IPS-20b (cell line): ENCODE measurements at regions not wholly inside any gene's neighbourhood (a gene's known extent, or its start where the extent isn't known, plus 50 kb on each side); places are given as distances from the start of the nearest gene placed in this dataset.

Experiments used
- H3K27ac ChIP-seq: one replicate; pipeline ENCODE4 v1.5.1; 2013; ENCODE audit warnings: low read length
- H3K27me3 ChIP-seq: 2 replicates; pipeline ENCODE4 v1.6.1; 2013; ENCODE audit warnings: mild to moderate bottlenecking, low read length, inconsistent platforms; ENCODE audit not compliant: insufficient read depth
- H3K36me3 ChIP-seq: 2 replicates; pipeline ENCODE4 v1.6.1; 2013; ENCODE audit warnings: low read depth, mild to moderate bottlenecking, inconsistent platforms, low read length, moderate library complexity; ENCODE audit not compliant: insufficient read depth
- H3K4me1 ChIP-seq: 2 replicates; pipeline ENCODE4 v1.6.1; 2013; ENCODE audit warnings: mild to moderate bottlenecking, control low read depth, inconsistent platforms, low read length, moderate library complexity; ENCODE audit not compliant: insufficient read depth
- H3K4me3 ChIP-seq: 2 replicates; pipeline ENCODE4 v1.5.1; 2013; ENCODE audit warnings: mild to moderate bottlenecking, low read length, inconsistent platforms
- H3K9ac ChIP-seq: 2 replicates; pipeline ENCODE4 v1.6.1; 2013; ENCODE audit warnings: low read depth, mild to moderate bottlenecking, inconsistent platforms, low read length, moderate library complexity
- H3K9me3 ChIP-seq: 2 replicates; pipeline ENCODE4 v1.6.1; 2013; ENCODE audit warnings: mild to moderate bottlenecking, low read depth, low read length, inconsistent platforms; ENCODE audit not compliant: insufficient read depth

- Histone ChIP-seq H3K4me1 (no peaks in the 10 kb centered on the region), H3K36me3 (no peaks in the 10 kb centered on the region), H3K27ac (no peak overlapping the region), H3K4me3 (no peak overlapping the region), H3K27me3 (no peaks in the 10 kb centered on the region), H3K9ac (no peak overlapping the region), H3K9me3 (no peaks in the 10 kb centered on the region)
Observed at GRCh38 chr14:54309615-54310014, 87.2 kb upstream of the CDKN3 start.

GRCh38 chr14:54310151-54310850 lies 86.5 kb upstream of the CDKN3 start:
- Histone ChIP-seq H3K9ac (no peak overlapping the region), H3K36me3 (no peaks in the 10 kb centered on the region), H3K27me3 (no peaks in the 10 kb centered on the region), H3K27ac (no peak overlapping the region), H3K4me1 (no peaks in the 10 kb centered on the region), H3K9me3 (no peaks in the 10 kb centered on the region), H3K4me3 (no peak overlapping the region)

GRCh38 chr14:54310851-54311228 lies 86.0 kb upstream of the CDKN3 start:
- Histone ChIP-seq H3K9me3 (no peaks in the 10 kb centered on the region), H3K4me1 (no peaks in the 10 kb centered on the region), H3K36me3 (no peaks in the 10 kb centered on the region), H3K4me3 (no peak overlapping the region), H3K27ac (no peak overlapping the region), H3K9ac (no peak overlapping the region), H3K27me3 (no peaks in the 10 kb centered on the region)

- Histone ChIP-seq H3K4me3 (no peak overlapping the region), H3K4me1 (no peaks in the 10 kb centered on the region), H3K36me3 (no peaks in the 10 kb centered on the region), H3K27ac (no peak overlapping the region), H3K27me3 (no peaks in the 10 kb centered on the region), H3K9me3 (no peaks in the 10 kb centered on the region), H3K9ac (no peak overlapping the region)
Observed at GRCh38 chr14:54312166-54312801, 84.5 kb upstream of the CDKN3 start.

- Histone ChIP-seq H3K4me1 (no peaks in the 10 kb centered on the region), H3K36me3 (no peaks in the 10 kb centered on the region), H3K27me3 (no peaks in the 10 kb centered on the region), H3K27ac (no peak overlapping the region), H3K4me3 (no peak overlapping the region), H3K9ac (no peak overlapping the region), H3K9me3 (no peaks in the 10 kb centered on the region)
Observed at GRCh38 chr14:54314365-54315104, 82.3 kb upstream of the CDKN3 start.

GRCh38 chr14:54316652-54317051 lies 80.2 kb upstream of the CDKN3 start:
- Histone ChIP-seq H3K4me3 (no peak overlapping the region), H3K27me3 (no peaks in the 10 kb centered on the region), H3K9ac (no peak overlapping the region), H3K36me3 (no peaks in the 10 kb centered on the region), H3K4me1 (no peaks in the 10 kb centered on the region), H3K9me3 (no peaks in the 10 kb centered on the region), H3K27ac (no peak overlapping the region)

GRCh38 chr14:54317391-54317790 lies 79.4 kb upstream of the CDKN3 start:
- H3K27me3 ChIP-seq: no peaks in the 10 kb centered on the region
- no peaks in the 10 kb centered on the region for H3K36me3 ChIP-seq
- no peak overlapping the region for H3K4me3 ChIP-seq
- no peaks in the 10 kb centered on the region for H3K4me1 ChIP-seq
- no peak overlapping the region for H3K9ac ChIP-seq
- no peaks in the 10 kb centered on the region for H3K9me3 ChIP-seq
- H3K27ac ChIP-seq: no peak overlapping the region

GRCh38 chr14:54322246-54322645 lies 74.6 kb upstream of the CDKN3 start:
- no peak overlapping the region for H3K9ac ChIP-seq
- no peaks in the 10 kb centered on the region for H3K36me3 ChIP-seq
- H3K27me3 ChIP-seq: no peaks in the 10 kb centered on the region
- no peak overlapping the region for H3K27ac ChIP-seq
- H3K4me3 ChIP-seq: no peak overlapping the region
- H3K9me3 ChIP-seq: no peaks in the 10 kb centered on the region
- H3K4me1 ChIP-seq: no peaks in the 10 kb centered on the region

- Histone ChIP-seq H3K9ac (no peak overlapping the region), H3K27me3 (no peaks in the 10 kb centered on the region), H3K4me3 (no peak overlapping the region), H3K4me1 (no peaks in the 10 kb centered on the region), H3K27ac (no peak overlapping the region), H3K9me3 (no peaks in the 10 kb centered on the region), H3K36me3 (no peaks in the 10 kb centered on the region)
Observed at GRCh38 chr14:54322701-54323337, 74.0 kb upstream of the CDKN3 start.

- no peaks in the 10 kb centered on the region for H3K27me3 ChIP-seq
- no peak overlapping the region for H3K4me3 ChIP-seq
- H3K4me1 ChIP-seq: no peaks in the 10 kb centered on the region
- no peaks in the 10 kb centered on the region for H3K36me3 ChIP-seq
- no peaks in the 10 kb centered on the region for H3K9me3 ChIP-seq
- H3K9ac ChIP-seq: no peak overlapping the region
- H3K27ac ChIP-seq: no peak overlapping the region
Observed at GRCh38 chr14:54325766-54326165, 71.0 kb upstream of the CDKN3 start.

GRCh38 chr14:54329082-54329695 lies 67.6 kb upstream of the CDKN3 start:
- H3K9ac ChIP-seq: no peak overlapping the region
- H3K36me3 ChIP-seq: no peaks in the 10 kb centered on the region
- H3K4me3 ChIP-seq: no peak overlapping the region
- no peaks in the 10 kb centered on the region for H3K4me1 ChIP-seq
- H3K27ac ChIP-seq: no peak overlapping the region
- H3K27me3 ChIP-seq: no peaks in the 10 kb centered on the region
- no peaks in the 10 kb centered on the region for H3K9me3 ChIP-seq
